ENCODE measurements at regions not wholly inside any gene's neighbourhood (a gene's known extent, or its start where the extent isn't known, plus 50 kb on each side); places are given as distances from the start of the nearest gene placed in this dataset.

- no peak overlapping the region for H3K4me3 ChIP-seq (ENCODE audit: low read depth, low read length)
- DNase-seq (ENCODE audit: low read depth): no peak
- TF ChIP-seq CTCF (IDR thresholded peaks at IDR 0.05; ENCODE audit: low read depth, low read length, missing control alignments): peak; percentile 37
These were observed 141.2 kb upstream of the TWIST2 start for GRCh38 chr2:238706673-238707072.

GRCh38 chr2:238709325-238710025, 138.4 kb upstream of the TWIST2 start:
- no peak for DNase-seq (ENCODE audit: low read depth)
- TF ChIP-seq CTCF (IDR thresholded peaks at IDR 0.05; ENCODE audit: low read depth, low read length, missing control alignments): no peak

GRCh38 chr2:238710032-238710735, 137.7 kb upstream of the TWIST2 start:
- no peak for TF ChIP-seq CTCF (IDR thresholded peaks at IDR 0.05; ENCODE audit: low read depth, low read length, missing control alignments)
- no peak for DNase-seq (ENCODE audit: low read depth)

More at GRCh38 chr2:238709325-238710025, 138.4 kb upstream of the TWIST2 start:
- H3K4me3 ChIP-seq (ENCODE audit: low read depth, low read length): no peak overlapping the region

GRCh38 chr2:238710787-238711186, 137.1 kb upstream of the TWIST2 start:
- no peak for DNase-seq (ENCODE audit: low read depth)
- no peak for TF ChIP-seq CTCF (IDR thresholded peaks at IDR 0.05; ENCODE audit: low read depth, low read length, missing control alignments)
- no peak overlapping the region for H3K4me3 ChIP-seq (ENCODE audit: low read depth, low read length)

More at GRCh38 chr2:238710032-238710735, 137.7 kb upstream of the TWIST2 start:
- H3K4me3 ChIP-seq (ENCODE audit: low read depth, low read length): no peak overlapping the region

- TF ChIP-seq CTCF (IDR thresholded peaks at IDR 0.05; ENCODE audit: low read depth, low read length, missing control alignments): no peak
- H3K4me3 ChIP-seq (ENCODE audit: low read depth, low read length): no peak overlapping the region
- no peak for DNase-seq (ENCODE audit: low read depth)
These were observed 136.5 kb upstream of the TWIST2 start for GRCh38 chr2:238711346-238711745.

- TF ChIP-seq CTCF (IDR thresholded peaks at IDR 0.05; ENCODE audit: low read depth, low read length, missing control alignments): no peak
- H3K4me3 ChIP-seq (ENCODE audit: low read depth, low read length): no peak overlapping the region
- no peak for DNase-seq (ENCODE audit: low read depth)
These were observed 135.9 kb upstream of the TWIST2 start for GRCh38 chr2:238712011-238712410.
